Naive thymus-derived CD4-positive, alpha-beta T cell (primary cell): ENCODE measurements at regions not wholly inside any gene's neighbourhood (a gene's known extent, or its start where the extent isn't known, plus 50 kb on each side); places are given as distances from the start of the nearest gene placed in this dataset.
A peak's percentile ranks its signal among the peaks of the same experiment; 100 is the strongest.

Experiments
- ATAC-seq: fragments of 150-1000 bp; cut with Tn5 transposase; 2 replicates; pipeline ENCODE4 v1.10.0; 2021; ENCODE audit warnings: mild to moderate bottlenecking, moderate library complexity
- CTCF ChIA-PET: fragments of 350-600 bp; sonication (Branson Sonifier 250); formaldehyde crosslinking; loops from one replicate; lab custom pipeline; 2021; ENCODE audit warnings: antibody characterized with exemption; lab: Charles Lee
- POLR2A ChIA-PET: fragments of 350-600 bp; sonication (Branson Sonifier 250); formaldehyde crosslinking; loops from one replicate; lab custom pipeline; 2021; ENCODE audit warnings: antibody characterized with exemption, inconsistent platforms; lab: Charles Lee
- DNase-seq, 9 donors: peaks; one replicate each; pipeline versions ENCODE4 v3.0.0 to v3.0.0-alpha.2; 2020 to 2022; ENCODE audit warnings: mixed read lengths in 1 of 9
- H3K27ac ChIP-seq: one replicate; pipeline ENCODE4 v1.7.0; 2013; ENCODE audit warnings: mild to moderate bottlenecking, low read depth, low read length, moderate library complexity
- H3K27me3 ChIP-seq, 2 donors: one replicate each; pipeline ENCODE4 v1.7.0; 2013; ENCODE audit warnings: low read length in 2 of 2, mild to moderate bottlenecking in 2 of 2, moderate library complexity in 2 of 2; ENCODE audit not compliant: control insufficient read depth in 2 of 2, insufficient read depth in 2 of 2
- H3K36me3 ChIP-seq, 3 experiments: 1 replicate in 2 of 3; 2 replicates in 1 of 3; pipeline ENCODE4 v1.7.0; 2013; ENCODE audit warnings: low read length in 3 of 3, mild to moderate bottlenecking in 3 of 3, moderate library complexity in 1 of 3; ENCODE audit not compliant: insufficient read depth in 3 of 3, control insufficient read depth in 2 of 3
- H3K4me1 ChIP-seq, 2 donors: one replicate each; pipeline ENCODE4 v1.7.0; 2013; ENCODE audit warnings: low read length in 2 of 2, mild to moderate bottlenecking in 2 of 2, moderate library complexity in 1 of 2; ENCODE audit not compliant: control insufficient read depth in 2 of 2, insufficient read depth in 2 of 2
- H3K4me3 ChIP-seq: 2 replicates; pipeline ENCODE4 v1.7.0; 2013; ENCODE audit warnings: mild to moderate bottlenecking, low read length
- H3K9me3 ChIP-seq, 3 experiments: 1 replicate in 2 of 3; 2 replicates in 1 of 3; pipeline ENCODE4 v1.7.0; 2013; ENCODE audit warnings: low read length in 3 of 3; ENCODE audit not compliant: control insufficient read depth in 2 of 3
- H3K27ac Mint-ChIP-seq, 9 donors: one replicate each; pipeline ENCODE4 v1.8.0; 2020 to 2022; ENCODE audit warnings: mixed read lengths in 9 of 9, mild to moderate bottlenecking in 8 of 9, moderate library complexity in 5 of 9, inconsistent platforms in 2 of 9
- H3K27me3 Mint-ChIP-seq, 5 donors: one replicate each; pipeline ENCODE4 v1.8.0; 2021 to 2022; ENCODE audit warnings: mixed read lengths in 5 of 5, mild to moderate bottlenecking in 1 of 5
- H3K36me3 Mint-ChIP-seq, 5 donors: one replicate each; pipeline ENCODE4 v1.8.0; 2020 to 2022; ENCODE audit warnings: mixed read lengths in 5 of 5, mild to moderate bottlenecking in 3 of 5, inconsistent platforms in 1 of 5
- H3K4me1 Mint-ChIP-seq, 7 donors: one replicate each; pipeline ENCODE4 v1.8.0; 2020 to 2022; ENCODE audit warnings: mixed read lengths in 7 of 7, mild to moderate bottlenecking in 3 of 7, inconsistent platforms in 1 of 7
- H3K4me3 Mint-ChIP-seq, 10 donors: one replicate each; pipeline ENCODE4 v1.8.0; 2020 to 2022; ENCODE audit warnings: mild to moderate bottlenecking in 10 of 10, mixed read lengths in 10 of 10, moderate library complexity in 6 of 10, inconsistent platforms in 2 of 10
- H3K9me3 Mint-ChIP-seq, 11 donors: one replicate each; pipeline ENCODE4 v1.8.0; 2020 to 2022; ENCODE audit warnings: mixed read lengths in 11 of 11, mild to moderate bottlenecking in 4 of 11, inconsistent platforms in 1 of 11, moderate library complexity in 1 of 11
- intact Hi-C, 2 donors: fragments of 100-400 bp; cut with micrococcal nuclease; formaldehyde crosslinking; loops; one replicate each; pipeline ENCODE4 v1.15.1; 2023

DNA sequence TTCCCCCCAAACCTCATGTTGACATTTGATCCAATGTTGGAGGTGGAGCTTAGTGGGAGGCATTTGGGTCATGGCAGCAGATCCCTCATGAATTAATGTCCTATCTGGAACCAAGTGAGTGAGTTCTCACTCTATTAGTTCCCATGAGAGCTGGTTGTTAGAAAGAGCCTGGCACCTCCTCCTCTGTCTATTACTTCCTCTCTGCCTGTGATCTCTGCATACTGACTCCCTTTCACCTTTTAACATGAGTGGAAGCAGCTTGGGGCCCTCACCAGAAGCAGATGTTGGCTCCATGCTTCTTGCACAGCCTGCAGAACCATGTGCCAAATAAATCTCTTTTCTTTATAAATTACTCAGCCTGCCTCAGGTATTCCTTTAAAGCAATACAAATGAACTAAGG lies 127.3 kb upstream of the RALGAPA2 start:
- ATAC-seq (no peak), DNase-seq (no peak)
- H3K9me3 Mint-ChIP-seq = no peaks in the 10 kb centered on the region
- H3K27ac ChIP-seq = no peak overlapping the region
- CTCF ChIA-PET = interaction anchor here (0.8 kb wide), 1 partner anchor 20 kb away, joined by 4 read pairs; no protein-coding TSS in a partner anchor
- POLR2A ChIA-PET = no interaction called here
- H3K27me3 Mint-ChIP-seq = peaks cover 11 to 23% (median 20%) of the 10 kb centered on the region in 5 donors
- no peak overlapping the region for H3K27ac Mint-ChIP-seq
- H3K36me3 Mint-ChIP-seq = no peaks in the 10 kb centered on the region
- H3K36me3 ChIP-seq = no peaks in the 10 kb centered on the region
- no peak overlapping the region for H3K4me3 ChIP-seq
- intact Hi-C loops = no loop called here
- H3K9me3 ChIP-seq = no peaks in the 10 kb centered on the region
- no peaks in the 10 kb centered on the region for H3K27me3 ChIP-seq
- H3K4me1 Mint-ChIP-seq = peaks cover 0 to 5% (median 4%) of the 10 kb centered on the region in 7 donors
- no peak overlapping the region for H3K4me3 Mint-ChIP-seq
- H3K4me1 ChIP-seq = no peaks in the 10 kb centered on the region

DNA sequence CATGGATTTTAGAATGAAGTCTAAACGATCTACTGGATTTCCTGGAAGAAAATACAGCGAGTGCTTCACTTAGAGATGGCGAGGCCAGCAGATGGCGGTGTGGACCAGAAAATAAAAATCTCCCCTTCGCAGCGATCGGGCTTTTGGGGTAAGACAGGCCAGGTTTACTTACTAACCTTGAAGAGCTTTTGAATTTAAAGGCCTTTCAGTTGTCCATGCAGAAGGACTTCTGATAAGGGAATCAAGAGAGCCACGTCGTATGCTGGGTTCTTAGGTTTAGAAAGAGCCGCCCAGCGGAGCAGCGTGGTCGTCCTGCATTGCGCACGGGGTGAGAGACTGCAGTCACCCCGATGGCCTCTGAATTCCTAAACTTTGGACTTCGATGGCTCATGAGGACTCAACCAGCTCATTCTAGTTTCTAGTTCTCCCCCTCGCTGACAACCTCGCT lies 125.2 kb upstream of the RALGAPA2 start:
- Histone ChIP-seq H3K27ac (no peak overlapping the region), H3K36me3 (no peaks in the 10 kb centered on the region), H3K4me3 (no peak overlapping the region), H3K27me3 (no peaks in the 10 kb centered on the region), H3K4me1 (no peaks in the 10 kb centered on the region), H3K9me3 (no peaks in the 10 kb centered on the region)
- H3K4me1 Mint-ChIP-seq = peaks cover 0 to 5% (median 4%) of the 10 kb centered on the region in 7 donors
- no peaks in the 10 kb centered on the region for H3K36me3 Mint-ChIP-seq
- intact Hi-C loops = loop anchor here (1.0 kb wide), 2 partner anchors 668 to 669 kb away; no protein-coding TSS in a partner anchor
- DNase-seq = peak in 6 of 9 donors; percentile 4 to 25 (median 19)
- peak overlapping the region in 2 of 10 donors; percentile 13 to 49 for H3K4me3 Mint-ChIP-seq
- peaks cover 13 to 32% (median 30%) of the 10 kb centered on the region in 5 donors for H3K27me3 Mint-ChIP-seq
- no peak overlapping the region for H3K27ac Mint-ChIP-seq
- ChIA-PET POLR2A (no interaction called here), CTCF (interaction anchor here (0.9 kb wide), 1 partner anchor 9 kb away, joined by 3 read pairs; no protein-coding TSS in a partner anchor)
- peaks cover 0 to 2% (median 0%) of the 10 kb centered on the region in 11 donors for H3K9me3 Mint-ChIP-seq
- peak; percentile 50 for ATAC-seq

DNA sequence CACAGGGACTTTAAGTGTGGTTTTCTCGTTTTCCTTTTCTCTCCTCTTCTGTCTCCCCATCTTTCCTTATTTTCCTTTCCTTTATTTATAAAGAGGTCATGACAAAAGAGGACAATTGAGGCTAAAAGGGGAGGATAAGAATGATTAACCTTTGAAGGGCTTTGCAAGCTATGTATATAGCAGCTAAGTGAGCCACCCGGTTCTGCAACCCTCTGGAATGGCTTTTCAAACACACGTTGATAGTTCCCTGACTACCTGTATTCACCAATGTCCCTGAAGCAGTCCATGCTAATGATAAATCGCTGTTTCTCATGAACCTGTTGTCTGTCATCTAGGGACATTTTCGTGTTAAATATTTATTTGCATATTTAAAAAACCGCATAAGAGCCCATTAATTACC lies 124.4 kb upstream of the RALGAPA2 start:
- Mint-ChIP-seq H3K4me1 (peaks cover 0 to 5% (median 4%) of the 10 kb centered on the region in 7 donors), H3K27me3 (peaks cover 13 to 30% (median 27%) of the 10 kb centered on the region in 5 donors), H3K36me3 (no peaks in the 10 kb centered on the region), H3K4me3 (no peak overlapping the region), H3K9me3 (peaks cover 0 to 2% (median 0%) of the 10 kb centered on the region in 11 donors), H3K27ac (no peak overlapping the region)
- CTCF ChIA-PET = interaction anchor here (1.3 kb wide), 1 partner anchor 23 kb away, joined by 3 read pairs; no protein-coding TSS in a partner anchor
- DNase-seq (no peak), ATAC-seq (no peak)
- Histone ChIP-seq H3K4me1 (no peaks in the 10 kb centered on the region), H3K4me3 (no peak overlapping the region), H3K36me3 (no peaks in the 10 kb centered on the region), H3K27me3 (no peaks in the 10 kb centered on the region), H3K9me3 (no peaks in the 10 kb centered on the region), H3K27ac (no peak overlapping the region)
- POLR2A ChIA-PET = no interaction called here
- intact Hi-C loops = loop anchor here (1.0 kb wide), 2 partner anchors 668 to 669 kb away; no protein-coding TSS in a partner anchor

DNA sequence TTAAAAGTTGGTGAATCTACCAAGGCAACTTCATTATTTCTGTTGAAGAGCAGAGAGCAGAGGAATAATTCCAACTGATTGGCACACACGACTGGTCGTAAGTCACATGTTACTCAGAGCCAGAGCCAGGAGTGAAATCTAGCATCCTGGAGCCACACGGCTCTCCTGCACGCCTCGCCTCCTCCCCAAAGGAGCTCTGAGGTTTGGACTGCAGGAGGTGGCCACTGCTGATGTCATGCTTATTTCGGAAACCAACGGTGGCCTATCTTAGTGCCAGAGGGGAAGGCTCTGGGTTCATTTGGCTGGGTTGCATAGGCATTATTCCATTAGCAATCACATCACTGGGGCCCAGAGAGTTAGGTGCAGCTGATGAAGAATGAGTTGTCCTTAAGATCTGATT lies 123.5 kb upstream of the RALGAPA2 start:
- Histone ChIP-seq H3K36me3 (no peaks in the 10 kb centered on the region), H3K4me3 (no peak overlapping the region), H3K27ac (no peak overlapping the region), H3K27me3 (no peaks in the 10 kb centered on the region), H3K4me1 (no peaks in the 10 kb centered on the region), H3K9me3 (no peaks in the 10 kb centered on the region)
- Mint-ChIP-seq H3K36me3 (no peaks in the 10 kb centered on the region), H3K4me3 (no peak overlapping the region), H3K9me3 (peaks cover 0 to 7% (median 0%) of the 10 kb centered on the region in 11 donors), H3K27ac (no peak overlapping the region), H3K4me1 (peaks cover 0 to 5% (median 4%) of the 10 kb centered on the region in 7 donors), H3K27me3 (peaks cover 13 to 30% (median 27%) of the 10 kb centered on the region in 5 donors)
- ChIA-PET POLR2A (no interaction called here), CTCF (interaction anchor here (1.3 to 1.5 kb wide), 2 partner anchors 24 to 694 kb away, joined by 3 read pairs; no protein-coding TSS in a partner anchor)
- DNase-seq (no peak), ATAC-seq (no peak)
- intact Hi-C loops = no loop called here

DNA sequence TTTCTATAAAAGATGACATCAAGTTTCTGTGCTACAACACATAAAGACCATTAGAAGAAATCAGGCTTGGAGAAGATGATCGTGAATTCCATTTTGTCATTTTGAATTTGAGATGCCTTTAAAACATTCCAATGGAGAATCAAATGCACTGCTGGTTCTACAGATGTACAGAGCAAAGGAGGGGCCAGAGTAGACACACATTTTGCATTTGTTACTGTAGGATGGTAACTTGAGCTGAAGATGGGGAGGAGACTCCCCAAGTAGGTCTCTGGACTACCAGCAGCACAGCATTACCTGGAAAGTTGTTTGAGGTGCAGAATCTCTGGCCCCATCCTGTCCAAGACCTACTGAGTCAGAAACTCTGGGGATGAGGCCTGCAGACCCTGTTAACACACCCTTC lies 121.6 kb upstream of the RALGAPA2 start:
- CTCF ChIA-PET = no interaction called here
- H3K27ac ChIP-seq = no peak overlapping the region
- Mint-ChIP-seq H3K27ac (no peak overlapping the region), H3K9me3 (peaks cover 0 to 12% (median 0%) of the 10 kb centered on the region in 11 donors), H3K4me3 (no peak overlapping the region), H3K27me3 (peaks cover 13 to 30% (median 27%) of the 10 kb centered on the region in 5 donors), H3K4me1 (peaks cover 0 to 5% (median 4%) of the 10 kb centered on the region in 7 donors), H3K36me3 (no peaks in the 10 kb centered on the region)
- no peaks in the 10 kb centered on the region for H3K36me3 ChIP-seq
- H3K9me3 ChIP-seq = no peaks in the 10 kb centered on the region
- DNase-seq = no peak
- POLR2A ChIA-PET = no interaction called here
- intact Hi-C loops = no loop called here
- no peaks in the 10 kb centered on the region for H3K27me3 ChIP-seq
- H3K4me3 ChIP-seq = no peak overlapping the region
- H3K4me1 ChIP-seq = no peaks in the 10 kb centered on the region
- ATAC-seq = no peak

DNA sequence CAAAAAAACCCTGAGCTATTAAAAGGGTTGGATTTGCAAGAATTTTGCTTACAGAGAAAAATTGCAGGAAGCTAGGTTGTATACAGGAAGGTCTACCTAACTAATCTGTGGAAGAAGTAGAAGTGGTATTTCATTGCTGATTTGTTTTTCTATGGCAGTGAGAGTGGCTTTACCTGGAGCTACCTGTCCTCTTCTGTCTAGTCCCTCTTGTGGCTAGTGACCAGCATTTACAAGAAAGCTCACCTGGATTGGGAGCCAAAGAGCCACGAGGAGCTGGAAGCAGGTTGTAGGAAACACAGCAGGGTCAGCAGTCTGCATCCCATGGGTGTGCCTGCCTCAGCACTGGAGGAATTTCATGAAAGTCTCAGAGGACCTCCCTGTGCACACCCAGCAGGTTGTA lies 120.3 kb upstream of the RALGAPA2 start:
- POLR2A ChIA-PET = no interaction called here
- no peaks in the 10 kb centered on the region for H3K27me3 ChIP-seq
- H3K4me3 ChIP-seq = no peak overlapping the region
- Mint-ChIP-seq H3K4me1 (peaks cover 0 to 5% (median 4%) of the 10 kb centered on the region in 7 donors), H3K36me3 (no peaks in the 10 kb centered on the region), H3K27me3 (peaks cover 10 to 30% (median 27%) of the 10 kb centered on the region in 5 donors), H3K27ac (no peak overlapping the region), H3K4me3 (no peak overlapping the region), H3K9me3 (peaks cover 0 to 13% (median 0%) of the 10 kb centered on the region in 11 donors)
- H3K27ac ChIP-seq = no peak overlapping the region
- H3K36me3 ChIP-seq = no peaks in the 10 kb centered on the region
- H3K4me1 ChIP-seq = no peaks in the 10 kb centered on the region
- DNase-seq (no peak), ATAC-seq (no peak)
- intact Hi-C loops = no loop called here
- CTCF ChIA-PET = no interaction called here
- no peaks in the 10 kb centered on the region for H3K9me3 ChIP-seq

DNA sequence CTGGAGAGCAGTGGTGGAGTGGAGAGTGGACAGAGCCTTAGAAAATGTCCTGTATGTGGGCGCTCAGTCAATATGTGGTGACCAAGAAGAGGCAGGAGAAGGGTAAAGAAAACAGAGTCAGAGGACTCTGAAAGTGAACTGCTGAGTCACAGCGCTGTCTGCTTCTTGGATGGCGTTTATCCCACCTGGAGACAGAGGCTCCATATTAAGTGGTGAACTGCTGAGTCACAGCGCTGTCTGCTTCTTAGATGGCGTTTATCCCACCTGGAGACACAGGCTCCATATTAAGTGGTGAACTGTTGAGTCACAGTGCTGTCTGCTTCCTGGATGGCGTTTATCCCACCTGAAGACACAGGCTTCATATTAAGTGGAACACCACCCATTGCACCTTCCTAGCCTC lies 119.3 kb upstream of the RALGAPA2 start:
- Mint-ChIP-seq H3K9me3 (peaks cover 0 to 13% (median 0%) of the 10 kb centered on the region in 11 donors), H3K4me1 (no peaks in the 10 kb centered on the region), H3K27me3 (peaks cover 8 to 34% (median 23%) of the 10 kb centered on the region in 5 donors), H3K27ac (no peak overlapping the region), H3K4me3 (no peak overlapping the region), H3K36me3 (no peaks in the 10 kb centered on the region)
- no peaks in the 10 kb centered on the region for H3K36me3 ChIP-seq
- DNase-seq = no peak
- no peaks in the 10 kb centered on the region for H3K9me3 ChIP-seq
- H3K4me3 ChIP-seq = no peak overlapping the region
- POLR2A ChIA-PET = no interaction called here
- CTCF ChIA-PET = no interaction called here
- H3K4me1 ChIP-seq = no peaks in the 10 kb centered on the region
- H3K27me3 ChIP-seq = no peaks in the 10 kb centered on the region
- intact Hi-C loops = no loop called here
- ATAC-seq = no peak
- no peak overlapping the region for H3K27ac ChIP-seq
